ENCODE measurements at regions not wholly inside any gene's neighbourhood (a gene's known extent, or its start where the extent isn't known, plus 50 kb on each side); places are given as distances from the start of the nearest gene placed in this dataset.

DNA sequence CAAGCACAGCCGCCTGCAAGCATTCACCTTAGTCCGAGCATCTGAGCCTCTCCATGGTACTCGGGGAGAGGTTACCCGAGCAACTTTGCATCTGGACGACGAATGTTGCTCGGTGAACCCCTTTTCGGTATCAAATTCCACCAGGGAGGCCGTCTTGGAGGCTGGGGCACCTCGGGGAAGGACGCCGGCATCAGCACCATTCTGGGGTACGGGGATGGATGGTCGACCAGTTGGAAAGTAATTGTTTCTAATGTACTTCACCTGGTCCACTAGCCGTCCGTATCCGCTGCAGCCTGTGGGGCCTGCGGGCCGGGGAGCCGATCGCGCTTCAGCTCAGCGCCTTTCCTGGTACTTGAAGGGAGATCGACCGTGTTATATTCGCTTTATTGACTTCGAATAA, 161.7 kb upstream of the RTL1 start:
- H3K9me3 ChIP-seq (replicated peaks; ENCODE audit: control insufficient read depth, insufficient read depth, low read length) = no peaks in the 10 kb centered on the region
- no peak for TF ChIP-seq JUN (IDR thresholded peaks at IDR 0.05; ENCODE audit: borderline replicate concordance, insufficient read depth, insufficient read length, low read depth)
- no peak for TF ChIP-seq POLR2A (IDR thresholded peaks at IDR 0.05; ENCODE audit: low read depth, low read length)
- TF ChIP-seq MAX (IDR thresholded peaks at IDR 0.05; ENCODE audit: insufficient read depth, insufficient read length) = no peak
- TF ChIP-seq, protein P1, sequence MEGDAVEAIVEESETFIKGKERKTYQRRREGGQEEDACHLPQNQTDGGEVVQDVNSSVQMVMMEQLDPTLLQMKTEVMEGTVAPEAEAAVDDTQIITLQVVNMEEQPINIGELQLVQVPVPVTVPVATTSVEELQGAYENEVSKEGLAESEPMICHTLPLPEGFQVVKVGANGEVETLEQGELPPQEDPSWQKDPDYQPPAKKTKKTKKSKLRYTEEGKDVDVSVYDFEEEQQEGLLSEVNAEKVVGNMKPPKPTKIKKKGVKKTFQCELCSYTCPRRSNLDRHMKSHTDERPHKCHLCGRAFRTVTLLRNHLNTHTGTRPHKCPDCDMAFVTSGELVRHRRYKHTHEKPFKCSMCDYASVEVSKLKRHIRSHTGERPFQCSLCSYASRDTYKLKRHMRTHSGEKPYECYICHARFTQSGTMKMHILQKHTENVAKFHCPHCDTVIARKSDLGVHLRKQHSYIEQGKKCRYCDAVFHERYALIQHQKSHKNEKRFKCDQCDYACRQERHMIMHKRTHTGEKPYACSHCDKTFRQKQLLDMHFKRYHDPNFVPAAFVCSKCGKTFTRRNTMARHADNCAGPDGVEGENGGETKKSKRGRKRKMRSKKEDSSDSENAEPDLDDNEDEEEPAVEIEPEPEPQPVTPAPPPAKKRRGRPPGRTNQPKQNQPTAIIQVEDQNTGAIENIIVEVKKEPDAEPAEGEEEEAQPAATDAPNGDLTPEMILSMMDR (IDR thresholded peaks at IDR 0.05; ENCODE audit: extremely low read depth in 1 of 2, insufficient read depth in 1 of 2, low read depth in 1 of 2, low read length in 2 of 2) = no peak
- TF ChIP-seq FOS (IDR thresholded peaks at IDR 0.05; ENCODE audit: borderline replicate concordance, insufficient read depth, low read length) = no peak
- no peak for TF ChIP-seq EZH2 (IDR thresholded peaks at IDR 0.05; ENCODE audit: borderline replicate concordance, low read depth, low read length, severe bottlenecking)
- no peak for TF ChIP-seq MYC (IDR thresholded peaks at IDR 0.05; ENCODE audit: low read depth, low read length)
- no peak for TF ChIP-seq GATA2 (IDR thresholded peaks at IDR 0.05; ENCODE audit: insufficient read depth, insufficient read length, low read depth, low read length)
- no peak for TF ChIP-seq POLR2AphosphoS5 (IDR thresholded peaks at IDR 0.05; ENCODE audit: insufficient read depth, low read depth, low read length)
- intact Hi-C loops (cut with micrococcal nuclease) (loop anchor here (10.0 kb wide), 1 partner anchor 680 kb away; no protein-coding TSS in a partner anchor), dilution Hi-C loops (cut with MboI; ENCODE audit: extremely low pct_ligation_motif_present, low sequenced_read_pairs) (no loop called here)
- DNase-seq (ENCODE audit: low read depth, low spot score) = no peak
- H3K9me1 ChIP-seq (replicated peaks; ENCODE audit: control insufficient read depth, extremely low read depth, insufficient read depth, low read length) = no peaks in the 10 kb centered on the region
- no peak overlapping the region for H3K4me2 ChIP-seq (ENCODE audit: insufficient read depth, low read length)
- peaks cover 47% of the 10 kb centered on the region for H3K4me1 ChIP-seq (ENCODE audit: control insufficient read depth, extremely low read depth, insufficient read depth, low read length)
- H3K27me3 ChIP-seq (ENCODE audit: control insufficient read depth in 2 of 2, insufficient read depth in 2 of 2, low read length in 2 of 2) = no peaks in the 10 kb centered on the region
- no TSS peak for BruUV-seq (replicated peaks)
- no peak overlapping the region for H3K9ac ChIP-seq (replicated peaks; ENCODE audit: extremely low read depth, insufficient read depth, low read length)
- H3K4me3 ChIP-seq (replicated peaks in 1 of 3; ENCODE audit: insufficient read depth in 1 of 3, low read depth in 1 of 3, low read length in 3 of 3) = no peak overlapping the region
- no peak overlapping the region for H3K27ac ChIP-seq (ENCODE audit: insufficient read depth, low read depth, low read length)
- no peak overlapping the region for H2AFZ ChIP-seq (ENCODE audit: low read depth, low read length)
- ChIA-PET CTCF (no interaction called here), POLR2A (no interaction called here)
- no peaks in the 10 kb centered on the region for H3K79me2 ChIP-seq (ENCODE audit: control insufficient read depth, insufficient read depth, low read length)
- H3K36me3 ChIP-seq (ENCODE audit: control insufficient read depth in 2 of 2, extremely low read depth in 1 of 2, insufficient read depth in 2 of 2, low read length in 2 of 2) = peaks cover 0 to 13% of the 10 kb centered on the region in 2 experiments
- no peak for FAIRE-seq
- H4K20me1 ChIP-seq (replicated peaks; ENCODE audit: control insufficient read depth, extremely low read depth, insufficient read depth, low read length) = no peaks in the 10 kb centered on the region

Measured in endothelial cell of umbilical vein (primary cell).